SU-DHL-6 (cell line): ENCODE measurements at regions not wholly inside any gene's neighbourhood (a gene's known extent, or its start where the extent isn't known, plus 50 kb on each side); places are given as distances from the start of the nearest gene placed in this dataset.

Experiments
- EZH2phosphoT487 ChIP-seq: fragments of 200-600 bp; sonication (generic), shearing (Covaris generic); conservative IDR thresholded peaks from 2 replicates; pipeline ENCODE4 v1.6.1; 2018; ENCODE audit warnings: mild to moderate bottlenecking, antibody characterized with exemption, low read length, moderate library complexity, mixed read lengths
- TF ChIP-seq, protein P1 (sequence below): fragments of 200-600 bp; sonication (generic); IDR thresholded peaks from one replicate; pipeline ENCODE4 v1.5.1; 2017; ENCODE audit warnings: antibody characterized with exemption, mild to moderate bottlenecking, low read length, moderate library complexity; ENCODE audit not compliant: insufficient read depth, poor library complexity, severe bottlenecking

DNA sequence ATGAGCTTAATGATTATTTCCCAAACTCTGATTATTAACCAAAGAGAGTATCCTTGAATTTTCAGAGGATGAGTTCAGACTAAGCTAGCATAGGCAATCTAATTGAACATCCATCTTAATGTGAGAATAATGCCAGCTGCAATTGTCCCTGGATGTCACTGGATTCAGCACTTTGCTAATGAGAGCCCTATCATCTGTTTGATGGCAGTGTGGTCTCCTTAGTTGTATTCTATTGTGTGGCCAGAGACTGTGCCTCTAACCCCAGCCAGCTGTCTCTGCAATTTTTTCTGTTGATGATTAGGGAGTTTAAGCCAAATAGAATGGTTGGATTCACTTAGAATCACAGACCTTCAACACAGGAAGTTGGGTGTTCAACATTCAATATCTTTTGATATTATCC is 1249.5 kb downstream of the FAM181B start:
- TF ChIP-seq, protein P1, sequence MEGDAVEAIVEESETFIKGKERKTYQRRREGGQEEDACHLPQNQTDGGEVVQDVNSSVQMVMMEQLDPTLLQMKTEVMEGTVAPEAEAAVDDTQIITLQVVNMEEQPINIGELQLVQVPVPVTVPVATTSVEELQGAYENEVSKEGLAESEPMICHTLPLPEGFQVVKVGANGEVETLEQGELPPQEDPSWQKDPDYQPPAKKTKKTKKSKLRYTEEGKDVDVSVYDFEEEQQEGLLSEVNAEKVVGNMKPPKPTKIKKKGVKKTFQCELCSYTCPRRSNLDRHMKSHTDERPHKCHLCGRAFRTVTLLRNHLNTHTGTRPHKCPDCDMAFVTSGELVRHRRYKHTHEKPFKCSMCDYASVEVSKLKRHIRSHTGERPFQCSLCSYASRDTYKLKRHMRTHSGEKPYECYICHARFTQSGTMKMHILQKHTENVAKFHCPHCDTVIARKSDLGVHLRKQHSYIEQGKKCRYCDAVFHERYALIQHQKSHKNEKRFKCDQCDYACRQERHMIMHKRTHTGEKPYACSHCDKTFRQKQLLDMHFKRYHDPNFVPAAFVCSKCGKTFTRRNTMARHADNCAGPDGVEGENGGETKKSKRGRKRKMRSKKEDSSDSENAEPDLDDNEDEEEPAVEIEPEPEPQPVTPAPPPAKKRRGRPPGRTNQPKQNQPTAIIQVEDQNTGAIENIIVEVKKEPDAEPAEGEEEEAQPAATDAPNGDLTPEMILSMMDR: no peak
- no peak for TF ChIP-seq EZH2phosphoT487
